Natural killer cell (primary cell): ENCODE measurements at regions not wholly inside any gene's neighbourhood (a gene's known extent, or its start where the extent isn't known, plus 50 kb on each side); places are given as distances from the start of the nearest gene placed in this dataset.

Experiments
- ATAC-seq, 3 donors: fragments of 150-1000 bp in 2 of 3; fragments of 200-7000 bp in 1 of 3; cut with Tn5 transposase; 1 replicate in 1 of 3; 2 replicates in 2 of 3; pipeline ENCODE4 v1.10.0; 2021; ENCODE audit warnings: mild to moderate bottlenecking in 2 of 3, moderate library complexity in 2 of 3
- DNase-seq, 2 donors: peaks; one replicate each; pipeline versions ENCODE4 v3.0.0 to v3.0.0-alpha.2; 2013 to 2021; ENCODE audit warnings: mixed read lengths in 1 of 2
- H3K27ac ChIP-seq: one replicate; pipeline ENCODE4 v1.5.1; 2013; ENCODE audit warnings: mild to moderate bottlenecking, low read length
- H3K27me3 ChIP-seq: one replicate; pipeline ENCODE4 v1.6.1; 2013; ENCODE audit warnings: low read length; ENCODE audit not compliant: control insufficient read depth, insufficient read depth
- H3K36me3 ChIP-seq: one replicate; pipeline ENCODE4 v1.6.1; 2013; ENCODE audit warnings: low read length; ENCODE audit not compliant: control insufficient read depth, insufficient read depth
- H3K4me1 ChIP-seq: one replicate; pipeline ENCODE4 v1.6.1; 2013; ENCODE audit warnings: low read length; ENCODE audit not compliant: control insufficient read depth, insufficient read depth
- H3K4me3 ChIP-seq: one replicate; pipeline ENCODE4 v1.5.1; 2013; ENCODE audit warnings: low read length
- H3K9me3 ChIP-seq: one replicate; pipeline ENCODE4 v1.6.1; 2013; ENCODE audit warnings: low read length; ENCODE audit not compliant: control insufficient read depth, insufficient read depth
- H3K27ac Mint-ChIP-seq, 2 donors: one replicate each; pipeline ENCODE4 v1.8.0; 2022; ENCODE audit warnings: mild to moderate bottlenecking in 2 of 2, mixed read lengths in 2 of 2, moderate library complexity in 1 of 2
- H3K27me3 Mint-ChIP-seq, 2 donors: one replicate each; pipeline ENCODE4 v1.8.0; 2022; ENCODE audit warnings: low read depth in 2 of 2, mixed read lengths in 2 of 2
- H3K36me3 Mint-ChIP-seq: one replicate; pipeline ENCODE4 v1.8.0; 2022; ENCODE audit warnings: mixed read lengths
- H3K4me1 Mint-ChIP-seq, 2 donors: one replicate each; pipeline ENCODE4 v1.8.0; 2022; ENCODE audit warnings: mixed read lengths in 2 of 2
- H3K4me3 Mint-ChIP-seq: one replicate; pipeline ENCODE4 v1.8.0; 2022; ENCODE audit warnings: mild to moderate bottlenecking, moderate library complexity, mixed read lengths
- H3K9me3 Mint-ChIP-seq, 2 donors: one replicate each; pipeline ENCODE4 v1.8.0; 2022; ENCODE audit warnings: mixed read lengths in 2 of 2
- CTCF ChIP-seq: fragments of 200-600 bp; IDR thresholded peaks from one replicate; pipeline ENCODE4 v1.8.0; 2022; ENCODE audit warnings: antibody characterized with exemption
- WGBS: methylation state at CpG from one replicate; pipeline ENCODE4 v1.1.7; 2013; ENCODE audit warnings: missing lambda C conversion rate; ENCODE audit not compliant: insufficient coverage; 5-methylcytosine and 5-hydroxymethylcytosine counted together
- intact Hi-C: fragments of 100-400 bp; cut with micrococcal nuclease; formaldehyde crosslinking; loops from one replicate; pipeline ENCODE4 v1.14.2; 2022

GRCh38 chrX:42839632-42840031 is 61.7 kb upstream of the PPP1R2C start:
- DNase-seq: no peak
- no peak for TF ChIP-seq CTCF
- H3K4me1 ChIP-seq: no peaks in the 10 kb centered on the region
- no peak overlapping the region for H3K4me3 Mint-ChIP-seq
- no peaks in the 10 kb centered on the region for H3K4me1 Mint-ChIP-seq
- intact Hi-C loops: no loop called here
- H3K36me3 Mint-ChIP-seq: no peaks in the 10 kb centered on the region
- no peak overlapping the region for H3K27ac Mint-ChIP-seq
- no peak overlapping the region for H3K4me3 ChIP-seq
- no peaks in the 10 kb centered on the region for H3K36me3 ChIP-seq
- H3K9me3 Mint-ChIP-seq: no peaks in the 10 kb centered on the region
- no peaks in the 10 kb centered on the region for H3K27me3 Mint-ChIP-seq
- ATAC-seq: no peak
- H3K27ac ChIP-seq: no peak overlapping the region
- no peaks in the 10 kb centered on the region for H3K27me3 ChIP-seq
- H3K9me3 ChIP-seq: no peaks in the 10 kb centered on the region

- intact Hi-C loops: no loop called here
- Histone ChIP-seq H3K9me3 (no peaks in the 10 kb centered on the region), H3K4me1 (no peaks in the 10 kb centered on the region), H3K27ac (no peak overlapping the region), H3K36me3 (no peaks in the 10 kb centered on the region), H3K4me3 (no peak overlapping the region), H3K27me3 (no peaks in the 10 kb centered on the region)
- ATAC-seq: no peak
- H3K27ac Mint-ChIP-seq: no peak overlapping the region
- peaks cover 0 to 12% of the 10 kb centered on the region in 2 donors for H3K9me3 Mint-ChIP-seq
- no peak for DNase-seq
- no peaks in the 10 kb centered on the region for H3K36me3 Mint-ChIP-seq
- no peak for TF ChIP-seq CTCF
- no peaks in the 10 kb centered on the region for H3K4me1 Mint-ChIP-seq
- H3K27me3 Mint-ChIP-seq: peaks cover 0 to 21% of the 10 kb centered on the region in 2 donors
- H3K4me3 Mint-ChIP-seq: no peak overlapping the region
- 100% methylated on average over 1 of the region's 1 CpG for WGBS
These were observed 68.8 kb upstream of the PPP1R2C start for GRCh38 chrX:42846741-42847140.

DNA sequence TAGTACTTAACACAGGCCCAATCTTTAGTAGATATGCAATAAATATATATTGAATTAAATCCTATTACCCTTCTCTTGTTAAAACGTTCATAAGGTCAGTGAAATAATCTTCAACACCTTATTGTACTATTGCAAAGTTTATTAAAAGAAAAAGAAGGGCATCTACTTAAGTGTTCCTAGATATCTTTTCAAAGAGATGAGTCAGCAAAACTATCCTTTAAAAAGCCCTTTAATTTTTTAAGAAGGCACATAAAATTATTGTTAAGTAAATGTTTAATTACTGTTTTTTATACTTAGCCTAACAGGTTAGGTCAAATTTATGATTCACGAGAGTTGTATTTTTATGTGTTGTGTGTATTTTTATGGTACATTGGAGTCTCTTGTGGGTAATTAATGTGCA is 77.3 kb upstream of the PPP1R2C start:
- intact Hi-C loops: no loop called here
- no CpG with 5 or more reads among the region's 2 CpGs for WGBS
- H3K9me3 Mint-ChIP-seq: no peaks in the 10 kb centered on the region

More for the DNA sequence above, 77.3 kb upstream of the PPP1R2C start:
- ATAC-seq (no peak), DNase-seq (no peak)
- Histone ChIP-seq H3K27me3 (no peaks in the 10 kb centered on the region), H3K27ac (no peak overlapping the region), H3K4me1 (no peaks in the 10 kb centered on the region), H3K36me3 (no peaks in the 10 kb centered on the region), H3K9me3 (no peaks in the 10 kb centered on the region), H3K4me3 (no peak overlapping the region)
- no peak for TF ChIP-seq CTCF
- H3K4me1 Mint-ChIP-seq: no peaks in the 10 kb centered on the region
- H3K36me3 Mint-ChIP-seq: no peaks in the 10 kb centered on the region
- H3K4me3 Mint-ChIP-seq: no peak overlapping the region
- H3K27me3 Mint-ChIP-seq: peaks cover 0 to 29% of the 10 kb centered on the region in 2 donors
- no peak overlapping the region for H3K27ac Mint-ChIP-seq
